GM13977 (cell line): ENCODE measurements at regions not wholly inside any gene's neighbourhood (a gene's known extent, or its start where the extent isn't known, plus 50 kb on each side); places are given as distances from the start of the nearest gene placed in this dataset.

Experiments used
- DNase-seq: peaks from one replicate; pipeline ENCODE4 v3.0.0; 2012; ENCODE audit warnings: low spot score
- in situ Hi-C: fragments of 300-500 bp; cut with MboI; formaldehyde crosslinking; loops from one replicate; pipeline ENCODE4 v1.12.0; 2022; ENCODE audit warnings: low sequenced_read_pairs, low pct_unique_long_range_greater_than_20kb, mixed read lengths, inconsistent platforms; ENCODE audit not compliant: unreplicated experiment
- TF ChIP-seq, protein P1 (sequence below): IDR thresholded peaks from 2 replicates; pipeline ENCODE4 v1.5.1; 2012; ENCODE audit warnings: mild to moderate bottlenecking, control low read depth; ENCODE audit not compliant: insufficient read depth; ENCODE audit errors: extremely low read depth, missing control alignments

GRCh38 chr2:239587311-239587731 lies 186.5 kb upstream of the HDAC4 start:
- in situ Hi-C loops = no loop called here
- DNase-seq = no peak

GRCh38 chr2:239586651-239587310 lies 186.0 kb upstream of the HDAC4 start:
- no peak for DNase-seq
- TF ChIP-seq, protein P1, sequence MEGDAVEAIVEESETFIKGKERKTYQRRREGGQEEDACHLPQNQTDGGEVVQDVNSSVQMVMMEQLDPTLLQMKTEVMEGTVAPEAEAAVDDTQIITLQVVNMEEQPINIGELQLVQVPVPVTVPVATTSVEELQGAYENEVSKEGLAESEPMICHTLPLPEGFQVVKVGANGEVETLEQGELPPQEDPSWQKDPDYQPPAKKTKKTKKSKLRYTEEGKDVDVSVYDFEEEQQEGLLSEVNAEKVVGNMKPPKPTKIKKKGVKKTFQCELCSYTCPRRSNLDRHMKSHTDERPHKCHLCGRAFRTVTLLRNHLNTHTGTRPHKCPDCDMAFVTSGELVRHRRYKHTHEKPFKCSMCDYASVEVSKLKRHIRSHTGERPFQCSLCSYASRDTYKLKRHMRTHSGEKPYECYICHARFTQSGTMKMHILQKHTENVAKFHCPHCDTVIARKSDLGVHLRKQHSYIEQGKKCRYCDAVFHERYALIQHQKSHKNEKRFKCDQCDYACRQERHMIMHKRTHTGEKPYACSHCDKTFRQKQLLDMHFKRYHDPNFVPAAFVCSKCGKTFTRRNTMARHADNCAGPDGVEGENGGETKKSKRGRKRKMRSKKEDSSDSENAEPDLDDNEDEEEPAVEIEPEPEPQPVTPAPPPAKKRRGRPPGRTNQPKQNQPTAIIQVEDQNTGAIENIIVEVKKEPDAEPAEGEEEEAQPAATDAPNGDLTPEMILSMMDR = no peak
- in situ Hi-C loops = no loop called here

More at GRCh38 chr2:239587311-239587731, 186.5 kb upstream of the HDAC4 start:
- TF ChIP-seq, protein P1 = no peak

- TF ChIP-seq, protein P1 = no peak
- DNase-seq = no peak
- in situ Hi-C loops = no loop called here
Measured at GRCh38 chr2:239585422-239585821, 184.6 kb upstream of the HDAC4 start.

GRCh38 chr2:239584986-239585385 lies 184.2 kb upstream of the HDAC4 start:
- no peak for DNase-seq
- TF ChIP-seq, protein P1 = no peak
- in situ Hi-C loops = no loop called here

DNA sequence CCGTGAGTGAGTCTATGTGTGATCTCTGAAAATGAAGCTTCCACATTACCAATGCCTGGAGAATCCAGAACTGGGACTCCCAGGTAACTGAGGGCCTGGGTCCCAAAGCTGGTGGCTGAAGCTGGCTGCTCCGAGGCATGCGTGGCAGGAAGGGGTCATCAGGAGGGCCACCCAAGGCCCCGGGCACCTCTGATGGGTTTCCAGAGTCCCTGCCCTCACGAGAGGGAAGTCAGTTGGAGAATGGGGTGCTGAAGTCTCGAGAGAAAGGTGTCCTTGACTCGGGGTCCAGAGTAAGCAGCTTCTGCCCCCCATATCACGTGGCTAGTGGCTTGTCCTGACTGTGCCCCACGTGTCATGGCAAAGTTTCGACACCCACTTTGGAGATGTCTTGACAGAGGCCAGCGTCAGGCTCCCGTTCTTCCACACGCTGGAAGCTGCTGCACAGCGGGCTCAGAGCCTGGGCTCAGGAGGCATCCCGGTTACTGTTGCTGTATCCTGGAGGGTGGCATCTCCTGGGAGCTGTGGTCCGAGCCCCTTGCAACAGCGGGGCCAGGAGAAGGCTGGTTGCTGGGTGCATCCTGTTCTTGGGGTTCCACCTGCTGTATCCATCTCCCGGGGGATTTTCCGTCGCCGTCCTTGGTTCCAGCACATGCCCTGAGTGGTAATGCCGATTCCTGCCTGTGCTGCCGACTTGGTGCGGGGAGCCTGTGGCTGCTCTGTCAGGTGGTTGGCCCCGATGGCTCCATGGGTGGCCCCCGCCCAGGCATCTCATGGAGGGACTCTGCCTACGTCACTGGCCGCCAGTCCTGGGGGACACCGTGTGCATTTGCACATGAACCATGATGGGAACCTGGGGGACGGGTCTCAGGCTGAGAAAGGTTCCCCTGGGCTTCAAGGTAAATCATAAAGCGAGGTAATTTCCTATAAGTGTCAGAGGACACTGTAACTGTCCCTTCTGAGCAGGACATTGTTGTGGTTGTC lies 183.3 kb upstream of the HDAC4 start:
- in situ Hi-C loops = no loop called here

More for the DNA sequence above, 183.3 kb upstream of the HDAC4 start:
- no peak for DNase-seq
- TF ChIP-seq, protein P1 = no peak
